Esophagus muscularis mucosa (tissue), 3 donors: ENCODE measurements at regions not wholly inside any gene's neighbourhood (a gene's known extent, or its start where the extent isn't known, plus 50 kb on each side); places are given as distances from the start of the nearest gene placed in this dataset.

Experiments used
- CTCF ChIP-seq, 3 experiments: fragments of 200-600 bp in 2 of 3; fragments of 450-650 bp in 1 of 3; sonication (generic) in 2 of 3; IDR thresholded peaks; one replicate each; pipeline ENCODE4 v1.5.1; 2017 to 2019; ENCODE audit warnings: antibody characterized with exemption in 3 of 3, mild to moderate bottlenecking in 2 of 3, moderate library complexity in 1 of 3
- POLR2A ChIP-seq: fragments of 450-650 bp; IDR thresholded peaks from one replicate; pipeline ENCODE4 v1.6.1; 2017; ENCODE audit warnings: antibody characterized with exemption, moderate library complexity, mild to moderate bottlenecking, low read depth
- POLR2AphosphoS5 ChIP-seq, 2 donors: sonication (generic); formaldehyde crosslinking; IDR thresholded peaks; one replicate each; pipeline ENCODE4 v1.6.1; 2017; ENCODE audit warnings: antibody characterized with exemption in 2 of 2

GRCh38 chr7:9557853-9558252 lies 1124.4 kb downstream of the NXPH1 start:
- TF ChIP-seq POLR2AphosphoS5 (IDR thresholded peaks at IDR 0.05) (no peak), POLR2A (no peak), CTCF (IDR thresholded peaks at IDR 0.05) (no peak)
